ENCODE measurements at regions not wholly inside any gene's neighbourhood (a gene's known extent, or its start where the extent isn't known, plus 50 kb on each side); places are given as distances from the start of the nearest gene placed in this dataset.

DNA sequence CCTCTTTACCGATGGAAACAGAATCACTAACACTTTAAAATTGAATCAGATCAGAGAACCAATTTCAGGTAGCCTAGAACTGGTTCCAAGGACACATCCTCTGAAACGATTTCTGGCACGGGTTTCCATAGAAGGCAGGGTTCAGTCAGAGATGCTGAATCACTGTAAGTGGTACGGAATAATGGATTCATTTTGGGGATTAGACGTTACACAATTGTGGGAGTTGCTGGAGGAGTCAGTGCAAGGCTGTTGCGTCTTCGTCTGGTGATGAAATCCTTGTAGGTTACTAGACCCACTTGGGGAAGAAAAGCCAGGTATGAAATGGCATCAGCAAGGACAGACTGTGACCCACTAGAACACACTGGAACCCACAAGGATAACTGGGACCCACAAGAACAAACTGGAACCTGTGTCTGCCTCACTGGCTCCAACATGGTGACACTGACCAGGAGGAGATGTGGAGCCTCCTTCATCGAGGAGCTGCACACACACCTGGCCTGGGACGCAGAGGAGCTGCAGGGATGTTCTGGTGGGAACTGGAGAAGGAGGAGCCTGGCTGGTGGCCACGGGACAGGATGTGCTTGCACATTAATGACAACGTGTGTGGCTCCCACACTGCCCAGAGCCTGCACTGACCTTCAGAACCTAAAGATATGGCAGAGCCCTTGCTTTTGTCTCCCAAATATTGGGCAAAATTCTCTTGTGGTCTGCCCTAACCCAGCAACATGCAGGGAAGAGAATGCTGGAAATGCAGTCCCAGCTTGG is 105.1 kb downstream of the TRAPPC11 start:
- no peak for DNase-seq

DNA sequence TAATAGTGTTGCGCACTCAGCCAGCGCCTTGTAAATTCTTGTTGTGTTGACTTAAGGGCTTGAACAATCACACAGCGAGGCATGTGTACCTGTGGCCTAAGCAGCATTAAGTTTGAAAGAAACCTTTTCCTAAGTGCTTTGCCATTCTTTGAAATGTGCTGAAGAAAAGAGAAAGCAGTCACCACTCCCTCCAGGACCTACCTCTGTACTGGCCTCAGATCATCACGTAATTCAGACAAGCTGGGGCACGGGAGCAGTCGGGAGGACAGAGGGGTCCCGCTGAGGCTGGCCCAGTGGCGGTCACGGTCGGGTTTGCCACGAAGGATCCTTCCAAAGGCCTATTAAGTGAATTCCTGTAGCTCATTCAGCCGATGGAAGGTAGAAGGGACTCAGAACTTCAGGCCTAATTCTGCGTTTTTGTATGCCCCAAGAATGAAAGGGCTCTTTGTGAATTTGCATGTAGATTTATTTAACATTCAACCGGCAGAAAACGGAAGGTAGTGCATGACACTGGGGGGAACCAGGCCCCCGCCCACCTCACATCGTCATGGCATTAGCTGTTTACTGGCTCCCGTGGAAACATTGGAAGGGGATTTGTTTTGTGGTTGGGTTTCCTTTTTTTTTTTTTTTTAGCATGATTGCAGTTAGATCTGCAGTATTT is 106.3 kb downstream of the TRAPPC11 start:
- no peak for DNase-seq

DNA sequence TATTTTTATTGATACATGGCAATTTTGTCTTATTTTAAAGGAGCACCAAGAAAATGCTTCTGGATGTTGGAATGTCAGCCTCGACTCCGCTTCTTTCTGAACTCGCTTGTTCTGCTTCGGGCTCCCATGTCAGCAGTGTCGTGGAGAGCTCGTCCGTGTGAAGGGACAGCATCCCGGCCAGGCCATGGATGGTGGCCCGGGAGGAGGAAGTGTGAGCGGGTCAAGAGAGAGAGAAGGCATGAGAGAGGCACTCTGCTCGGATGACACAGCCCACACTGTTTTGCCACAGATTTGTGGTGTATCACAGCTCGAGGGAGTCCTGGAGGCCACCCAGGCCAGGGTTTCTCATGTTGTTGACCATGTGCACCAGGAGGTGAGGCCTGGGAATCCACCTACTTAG is 107.0 kb downstream of the TRAPPC11 start:
- DNase-seq, result no peak

DNA sequence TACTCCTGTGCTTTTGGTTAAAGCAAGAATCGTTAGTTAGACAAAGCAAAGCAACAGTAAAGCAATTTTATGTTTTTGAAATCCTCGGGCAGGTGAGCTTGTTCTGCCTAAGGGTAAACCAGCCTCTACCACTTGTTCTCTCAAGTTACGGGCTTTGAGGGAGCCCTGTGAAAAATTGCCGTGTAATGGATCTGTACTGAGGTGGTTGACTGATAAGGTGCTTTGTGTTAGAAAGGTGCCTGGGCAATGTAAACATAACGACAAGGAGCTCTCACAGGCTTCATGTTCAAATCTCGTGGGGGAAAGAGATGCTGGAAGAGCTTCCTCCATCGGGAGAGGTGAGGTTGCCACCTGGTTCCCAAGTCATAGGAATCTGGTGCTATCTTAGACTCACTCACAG is 111.8 kb downstream of the TRAPPC11 start:
- DNase-seq, result no peak

DNA sequence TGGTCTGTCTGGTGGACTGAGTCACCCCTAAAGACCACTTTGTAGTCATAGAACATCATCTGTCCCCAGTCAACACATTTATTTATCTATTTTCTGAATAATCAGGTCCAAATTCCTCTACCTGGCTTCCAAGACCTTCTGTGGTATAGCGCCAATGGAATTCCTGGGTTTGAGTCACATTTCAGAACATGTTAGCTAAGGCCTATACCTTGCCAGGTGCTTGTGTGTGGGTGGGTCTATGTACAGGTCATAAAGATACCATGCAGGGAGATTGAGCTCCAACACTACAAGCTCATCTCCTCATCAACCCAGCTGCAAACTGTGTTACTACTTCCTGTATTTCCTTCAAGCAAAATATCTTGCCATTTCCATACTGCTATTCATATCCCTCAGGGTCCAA is 113.3 kb downstream of the TRAPPC11 start:
- no peak for DNase-seq

DNA sequence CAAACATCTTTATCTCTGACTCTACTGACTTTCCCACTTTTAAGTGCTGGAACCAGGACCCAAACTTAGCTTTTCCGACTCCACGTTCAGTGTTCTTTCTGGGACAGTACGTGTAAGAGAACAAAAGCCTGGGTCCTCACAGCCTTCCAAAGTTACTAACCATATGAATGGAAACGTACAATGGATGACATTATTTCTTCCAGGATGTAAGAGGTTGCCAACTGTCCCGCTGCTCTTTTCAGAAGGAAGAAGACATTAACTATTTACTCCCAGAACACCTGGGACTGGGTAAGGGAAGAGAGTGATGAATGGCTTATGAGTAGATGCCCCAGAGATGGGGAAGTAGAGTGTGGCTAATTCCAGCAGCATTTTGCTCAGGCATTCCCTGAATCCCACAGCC is 114.7 kb downstream of the TRAPPC11 start:
- DNase-seq, result no peak

DNA sequence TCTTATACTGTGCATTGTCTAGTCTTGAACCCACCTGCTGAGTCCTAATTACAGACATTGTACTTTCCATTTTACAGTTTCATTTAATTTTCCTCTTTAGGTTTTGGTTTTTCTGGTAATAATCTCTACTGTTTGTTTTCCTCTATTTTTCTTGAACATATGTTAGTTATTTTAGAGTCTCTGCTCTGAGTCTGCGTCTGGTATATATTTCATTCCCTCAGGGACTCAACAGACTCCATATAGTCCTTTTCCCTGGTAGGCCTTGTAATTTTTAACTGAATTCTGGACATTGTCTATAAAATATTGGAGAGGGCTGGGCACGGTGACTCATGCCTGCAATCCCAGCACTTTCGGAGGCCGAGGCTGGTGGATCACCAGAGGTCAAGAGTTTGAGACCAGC is 121.8 kb upstream of the STOX2 start:
- DNase-seq, result no peak

DNA sequence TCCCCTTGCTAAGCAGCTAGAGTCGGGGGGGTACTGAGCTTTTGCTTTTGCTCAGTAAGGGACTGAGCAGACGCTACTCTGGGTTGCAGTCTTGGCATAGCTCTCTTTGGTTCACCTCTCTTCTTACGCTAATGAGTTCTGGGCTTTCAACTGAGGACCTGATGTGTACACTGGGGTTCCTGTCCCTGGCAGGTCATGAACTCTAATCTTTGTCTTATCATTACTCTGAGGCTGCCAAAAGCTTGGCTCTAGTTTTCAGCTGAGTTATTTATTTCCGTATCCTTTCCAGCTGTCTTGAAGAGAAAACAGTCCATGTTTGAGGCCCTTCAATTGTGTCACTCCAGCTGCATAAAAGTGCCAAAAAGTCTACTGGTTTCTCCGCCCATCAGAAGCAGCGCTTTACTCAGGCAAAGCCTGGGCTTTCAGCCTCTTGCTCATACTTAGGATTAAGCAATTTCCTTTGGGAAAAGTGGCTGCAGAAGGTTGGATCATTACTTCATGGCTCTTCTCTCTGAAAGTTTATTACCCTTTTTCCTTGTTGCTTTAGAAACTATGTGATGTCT is 121.0 kb upstream of the STOX2 start:
- no peak for DNase-seq

DNA sequence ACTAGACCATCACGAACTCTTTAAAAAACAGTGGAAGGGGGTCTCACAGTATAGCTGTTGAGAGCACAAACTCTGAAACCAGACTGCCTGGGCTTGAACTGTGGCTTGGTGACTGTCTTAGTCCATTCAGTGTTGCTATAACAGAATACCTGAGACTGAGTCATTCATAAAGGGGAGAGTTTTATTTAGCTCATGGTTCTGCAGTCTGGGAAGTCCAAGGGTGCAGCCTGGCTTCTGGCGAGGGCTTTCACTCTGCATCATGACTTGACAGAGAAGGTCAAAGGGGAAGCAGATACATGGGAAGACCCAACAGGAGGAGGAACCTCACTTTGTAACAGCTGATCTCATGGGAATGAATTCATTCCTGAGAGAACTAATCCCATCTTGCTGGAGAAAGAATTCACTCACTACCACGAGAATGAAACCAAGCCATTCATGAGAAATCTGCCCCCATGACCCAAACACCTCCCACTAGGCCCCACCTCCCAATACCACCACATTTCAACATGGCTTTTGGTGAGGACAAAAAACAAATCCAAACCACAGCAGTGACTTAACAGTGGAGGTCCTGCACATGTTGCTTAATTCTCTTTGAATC is 116.7 kb upstream of the STOX2 start:
- no peak for DNase-seq

DNA sequence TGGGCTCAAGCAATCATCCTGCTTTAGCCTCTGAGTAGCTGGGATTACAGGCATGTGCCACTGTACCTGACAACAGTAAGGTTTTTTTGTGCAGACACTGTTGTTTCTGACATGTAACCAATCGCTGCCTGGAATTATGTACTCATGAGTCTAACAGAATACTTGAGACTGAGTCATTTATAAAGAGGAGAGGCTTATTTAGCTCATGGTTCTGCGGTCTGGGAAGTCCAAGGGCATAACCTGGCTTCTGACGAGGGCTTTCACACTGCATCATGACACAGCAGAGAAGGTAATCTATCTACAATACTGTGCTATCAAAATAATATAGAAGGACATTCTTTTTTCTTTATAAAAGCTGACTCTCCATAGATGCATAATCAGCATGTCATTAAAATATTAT is 115.5 kb upstream of the STOX2 start:
- DNase-seq, result no peak

DNA sequence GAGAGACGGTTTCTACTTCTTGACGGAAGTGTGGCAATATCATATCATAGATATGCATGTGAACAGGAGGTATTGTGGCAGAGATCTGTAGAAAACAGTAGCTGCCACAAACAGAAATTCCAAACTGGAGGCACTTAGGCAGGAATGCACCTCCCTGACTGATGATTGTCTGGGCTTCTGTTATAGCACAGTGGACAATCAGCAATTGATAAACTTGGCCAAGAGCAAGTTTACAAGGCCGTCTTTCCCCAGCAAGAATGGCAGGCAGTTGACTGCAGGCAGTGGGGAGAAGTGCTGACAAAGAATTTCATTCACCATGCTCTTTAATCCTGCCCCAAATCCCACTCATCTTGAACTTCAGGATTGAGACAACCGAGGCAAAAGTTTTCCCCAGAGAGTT is 114.4 kb upstream of the STOX2 start:
- DNase-seq, result no peak

DNA sequence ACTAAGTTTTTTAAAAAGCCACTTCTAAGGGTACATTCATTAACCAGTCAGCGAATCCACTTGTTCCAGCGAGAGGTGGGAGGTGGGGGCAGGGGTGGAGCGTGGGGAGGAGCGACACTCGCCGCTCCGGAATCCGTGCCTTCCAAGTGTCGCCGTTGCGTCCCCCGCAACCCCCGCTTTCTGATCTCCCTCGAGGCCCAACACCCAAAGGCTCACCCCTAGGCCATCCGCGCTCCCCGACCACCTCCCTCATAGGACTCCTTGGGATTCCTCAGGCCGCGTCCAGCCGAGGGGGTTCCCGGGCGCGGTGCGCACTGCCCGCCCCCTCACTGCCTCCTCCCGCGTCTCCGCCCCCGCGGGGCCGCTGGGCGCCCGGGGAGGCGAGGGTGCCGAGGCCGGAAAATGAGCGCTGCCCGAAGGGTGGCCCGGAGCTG is 108.1 kb upstream of the STOX2 start:
- DNase-seq, result peak; percentile 17

DNA sequence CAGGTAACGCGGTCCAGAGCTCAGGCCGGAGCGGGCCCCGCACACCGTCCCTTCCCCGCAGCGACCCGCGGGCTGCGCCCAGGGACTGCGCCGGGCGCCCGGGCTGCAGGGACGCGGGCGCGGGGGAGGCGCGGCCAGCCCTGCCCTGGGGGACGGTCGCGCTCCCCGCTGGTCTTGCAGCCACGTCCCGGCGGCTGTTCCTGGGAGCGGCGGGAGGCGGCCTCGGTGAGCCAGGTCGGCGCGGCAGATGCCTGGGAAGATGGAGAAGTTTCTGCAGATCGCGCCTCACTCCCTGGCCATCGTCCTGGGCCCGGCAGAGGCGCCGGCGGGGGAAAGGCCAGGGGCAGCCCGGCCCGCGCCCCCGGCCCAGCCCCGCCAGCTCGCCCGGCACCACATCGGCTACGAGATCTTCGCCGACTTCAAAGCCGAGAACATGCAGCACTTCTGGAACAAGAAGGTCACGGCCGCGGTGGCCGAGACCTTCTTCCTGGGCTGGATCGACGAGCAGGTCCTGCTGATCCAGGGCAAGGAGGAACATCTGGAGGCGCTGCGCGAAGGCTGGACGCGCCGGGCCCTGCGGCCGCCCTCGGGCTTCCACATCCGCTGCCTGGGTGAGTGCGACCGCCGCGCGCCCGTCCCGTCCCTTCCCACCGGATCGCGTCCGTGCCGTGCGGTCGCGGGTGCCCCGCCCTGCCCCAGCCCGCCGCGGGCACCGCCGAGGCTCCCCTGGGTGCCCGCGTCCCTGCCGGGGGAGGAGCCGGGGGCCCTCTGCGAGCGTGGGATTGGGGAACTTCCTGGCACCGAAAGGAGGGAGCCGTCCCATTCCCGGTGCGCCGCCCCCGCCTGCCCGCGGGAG is 107.4 kb upstream of the STOX2 start:
- DNase-seq, result peak; percentile 15

DNA sequence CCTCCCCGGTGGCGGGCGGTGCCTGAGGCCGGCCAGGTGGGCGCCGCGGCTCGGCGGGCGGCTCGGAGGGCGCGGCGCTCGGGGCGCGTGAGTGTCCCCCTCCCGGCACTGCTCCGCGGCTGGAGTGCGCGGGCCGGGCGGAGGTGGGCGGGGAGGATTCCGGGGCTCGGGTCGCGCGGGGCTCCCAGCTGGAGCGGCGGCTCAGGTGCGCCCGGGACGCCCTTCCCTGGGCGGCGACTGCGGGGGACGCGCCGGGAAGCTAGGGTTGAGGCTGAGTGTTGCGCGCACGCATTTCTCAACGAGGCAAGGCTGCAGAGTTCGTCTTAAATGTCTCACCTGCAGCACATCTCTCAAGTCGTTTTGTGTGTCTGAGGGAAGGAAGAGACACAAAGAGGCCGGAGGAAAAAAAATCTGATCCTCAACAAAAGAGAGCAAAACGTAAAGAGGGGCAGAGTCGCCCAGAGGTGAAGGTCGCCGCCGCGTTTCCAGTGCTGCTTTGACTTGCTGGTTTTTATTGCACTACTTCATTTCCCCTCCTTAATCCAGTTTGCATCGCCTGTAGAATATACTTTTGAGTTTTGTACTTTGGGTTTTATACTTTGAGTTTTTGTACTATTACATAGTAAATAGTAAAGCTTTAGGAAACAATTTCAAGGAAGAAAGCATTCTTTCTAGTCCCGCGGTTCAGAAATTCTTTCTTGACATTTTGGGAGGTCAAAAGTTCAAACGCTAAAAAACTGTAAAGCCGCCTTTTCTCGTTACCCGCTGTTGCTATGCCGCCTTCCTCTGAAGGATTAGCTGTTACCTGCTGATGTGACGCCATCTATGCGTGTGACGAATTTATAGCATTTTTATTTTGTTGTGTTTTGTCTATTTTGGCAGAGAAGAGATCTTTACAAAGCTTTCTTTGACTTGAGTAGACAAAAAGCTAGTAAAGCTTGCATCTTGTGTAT is 106.5 kb upstream of the STOX2 start:
- no peak for DNase-seq

DNA sequence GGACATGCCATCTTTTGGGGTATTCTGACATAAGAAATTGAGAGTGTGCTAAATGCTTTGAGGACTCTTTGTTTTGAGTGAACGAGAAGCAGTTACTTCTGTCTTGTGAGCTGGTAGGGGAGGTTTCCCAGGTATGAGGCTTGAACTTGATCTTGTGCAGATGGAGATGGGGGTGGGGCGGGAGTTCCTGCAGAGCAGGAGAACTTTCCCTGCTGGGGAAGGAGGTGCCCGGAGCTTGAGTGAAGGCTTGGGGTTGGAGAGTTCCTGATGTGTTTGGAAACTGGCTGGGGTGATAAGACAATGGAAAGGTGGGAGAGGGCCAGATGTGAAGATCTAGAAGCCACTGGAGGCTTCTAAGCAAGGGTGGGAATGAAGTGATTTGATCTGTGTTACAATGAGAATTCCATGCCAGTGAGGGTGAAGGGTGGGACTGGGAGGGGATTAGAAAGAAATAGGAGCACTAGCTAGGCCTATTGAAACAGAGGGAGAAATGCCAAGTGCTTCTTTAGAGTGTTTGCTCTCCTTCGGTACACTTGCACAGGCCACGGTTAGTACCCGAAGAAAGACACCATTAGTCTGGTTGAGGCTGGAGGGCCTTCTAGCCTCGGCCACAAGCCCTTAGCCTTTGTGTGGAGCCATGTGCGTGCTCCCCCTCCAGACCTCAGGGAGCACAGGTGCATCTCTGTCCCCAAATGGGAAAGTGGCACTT is 103.5 kb upstream of the STOX2 start:
- no peak for DNase-seq

DNA sequence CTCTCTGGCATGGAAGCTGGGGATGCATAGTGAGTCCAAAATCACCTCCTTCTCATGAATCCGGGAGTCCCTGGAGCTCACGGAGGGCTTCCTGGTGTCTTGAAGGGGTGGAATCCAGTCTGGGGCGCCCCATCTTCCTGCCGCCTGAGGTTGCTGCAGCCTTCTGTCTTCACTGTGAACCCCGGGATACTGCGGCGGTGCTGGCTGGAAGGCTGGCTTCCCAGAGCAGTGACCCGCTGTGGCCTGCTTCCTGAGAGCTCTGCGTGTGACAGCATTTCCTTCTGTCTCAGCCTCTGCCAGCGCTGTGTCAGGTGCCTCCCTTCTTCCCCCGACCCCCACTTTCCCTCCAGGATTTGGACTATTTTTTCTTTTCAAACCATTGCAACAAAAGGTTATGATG is 98.8 kb upstream of the STOX2 start:
- no peak for DNase-seq

DNA sequence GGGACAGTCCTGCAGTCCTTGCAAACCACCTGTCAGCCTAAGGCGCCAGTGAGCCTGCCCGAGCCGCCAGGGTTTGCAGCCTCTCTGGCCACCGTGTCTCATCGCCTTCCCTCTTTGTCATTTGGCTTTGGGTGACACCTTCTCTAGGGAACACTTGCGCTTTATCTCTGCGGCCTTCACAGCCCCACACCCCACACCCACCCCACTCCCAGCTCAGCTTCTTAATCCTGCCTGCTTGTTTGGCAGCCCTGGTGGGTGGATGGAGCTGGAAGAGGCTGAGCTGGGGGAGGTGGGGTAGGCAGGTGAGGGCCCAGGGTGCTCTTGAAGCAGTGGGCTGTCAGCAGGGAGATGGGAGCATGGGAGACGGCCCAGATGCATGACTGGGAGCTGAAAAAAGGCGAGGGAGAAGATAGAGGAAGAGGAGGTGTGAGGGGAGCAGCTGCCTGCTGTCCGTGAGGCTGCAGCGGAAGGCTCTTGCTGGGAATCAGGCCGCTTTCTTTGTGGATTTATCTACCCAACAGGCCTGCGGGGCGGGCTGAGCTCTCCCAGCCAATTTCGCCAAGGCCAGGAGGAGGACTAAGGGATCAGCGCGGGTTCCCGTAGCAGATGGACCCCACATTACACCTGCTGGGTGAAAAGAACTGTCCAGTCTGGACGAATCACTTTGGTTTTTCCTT is 97.5 kb upstream of the STOX2 start:
- no peak for DNase-seq

DNA sequence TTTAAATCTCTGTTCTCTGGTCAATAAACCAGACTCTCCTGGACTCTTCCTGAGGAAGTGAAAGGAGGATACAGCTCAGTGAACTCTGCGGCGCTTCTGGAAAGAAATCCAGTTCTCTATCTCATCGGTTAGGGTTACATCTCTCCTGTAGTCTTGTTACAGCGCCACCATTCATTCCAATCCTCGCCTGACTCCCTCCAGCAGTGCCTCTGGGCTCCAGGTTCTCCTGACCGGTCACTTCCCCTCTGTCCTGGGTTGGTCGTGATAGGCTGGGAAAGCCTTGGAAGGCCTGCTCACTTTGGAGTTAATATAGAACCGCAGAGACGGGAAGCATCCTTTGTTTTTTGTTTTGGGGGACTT is 97.0 kb upstream of the STOX2 start:
- no peak for DNase-seq

DNA sequence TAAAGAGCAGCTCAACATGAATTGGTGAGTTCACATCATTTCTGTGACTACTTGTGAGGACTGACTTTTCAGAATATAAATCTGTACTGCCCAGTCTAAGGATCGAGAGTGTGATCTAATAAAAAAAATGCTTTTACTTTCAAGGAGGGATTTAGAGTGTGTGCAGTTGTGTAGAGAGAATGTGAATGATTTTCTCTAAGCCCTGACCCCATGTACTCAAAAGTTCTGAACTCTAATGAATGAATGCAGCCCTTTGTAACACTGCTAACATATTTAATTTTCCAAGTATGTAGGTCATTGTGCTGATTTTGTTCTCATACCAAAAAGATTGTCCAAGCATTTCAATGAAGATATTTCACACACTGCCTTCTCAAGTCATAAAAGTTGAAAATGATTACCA is 92.5 kb upstream of the STOX2 start:
- DNase-seq, result no peak

DNA sequence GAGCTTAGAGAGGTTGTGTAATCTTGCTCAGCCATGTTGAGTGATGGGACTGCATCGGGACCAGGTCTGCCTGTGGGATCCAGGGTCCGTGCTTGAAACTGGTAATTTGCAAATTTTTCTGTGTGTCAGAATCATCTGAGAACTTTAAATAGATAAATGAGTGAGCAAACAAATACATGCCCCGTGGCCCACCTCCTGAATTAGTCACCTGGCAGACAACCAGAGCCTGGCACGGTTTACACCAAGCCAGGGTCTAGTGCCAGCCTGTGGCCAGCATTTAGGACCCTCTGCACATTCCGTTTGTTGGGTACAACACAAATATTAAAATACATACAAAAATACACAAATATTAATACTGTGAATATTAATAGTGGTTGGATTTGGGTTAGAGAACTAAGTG is 90.6 kb upstream of the STOX2 start:
- no peak for DNase-seq

DNA sequence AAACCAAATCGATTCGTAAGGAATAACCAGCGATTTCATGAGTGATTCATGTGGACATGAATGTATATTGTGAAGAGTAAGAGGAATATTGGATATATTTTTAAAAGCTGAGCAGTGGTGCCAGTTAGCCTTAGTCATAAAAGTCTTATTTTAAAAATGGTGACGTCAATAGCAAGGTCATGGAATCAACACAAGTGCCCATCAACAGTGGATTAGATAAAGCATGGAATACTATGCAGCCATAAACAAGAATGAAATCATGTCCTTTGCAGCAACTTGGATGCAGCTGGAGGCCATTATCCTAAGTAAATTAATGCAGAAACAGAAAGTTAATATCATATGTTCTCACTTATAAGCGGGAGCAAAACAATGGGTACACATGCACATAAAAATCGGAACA is 89.0 kb upstream of the STOX2 start:
- no peak for DNase-seq

All from NCI-H1105 treated with DMSO at 0.1 percent for 48 hours (cell line).